PC-3 (cell line): ENCODE measurements at regions not wholly inside any gene's neighbourhood (a gene's known extent, or its start where the extent isn't known, plus 50 kb on each side); places are given as distances from the start of the nearest gene placed in this dataset.

Experiments
- ATAC-seq: fragments of 200-7000 bp; cut with Tn5 transposase; 2 replicates; pipeline ENCODE4 v1.9.1; 2020; ENCODE audit warnings: mild to moderate bottlenecking, moderate library complexity
- BruUV-seq: library from RNA; stranded (reverse); fragments of 400-500 nt; replicated peaks from 2 replicates; lab custom pipeline; 2021; lab: Mats Ljungman, UMichigan
- CTCF ChIA-PET: fragments of 300-600 bp; sonication (Branson Sonifier 250); formaldehyde crosslinking; loops from one replicate; lab custom pipeline; 2022; ENCODE audit warnings: antibody characterized with exemption; lab: Charles Lee
- POLR2A ChIA-PET: fragments of 300-600 bp; sonication (Branson Sonifier 250); formaldehyde crosslinking; loops from one replicate; lab custom pipeline; 2022; ENCODE audit warnings: antibody characterized with exemption; ENCODE audit not compliant: unreplicated experiment; lab: Charles Lee
- DNase-seq: peaks from one replicate; pipeline ENCODE4 v3.0.0-alpha.2; 2015
- H2AFZ ChIP-seq: fragments of 300-600 bp; sonication (generic); 2 replicates; pipeline ENCODE4 v1.6.0; 2016; ENCODE audit warnings: antibody characterized with exemption, low read length
- H3F3A ChIP-seq: fragments of 300-600 bp; sonication (generic); one replicate; pipeline ENCODE4 v1.6.0; 2017; ENCODE audit warnings: antibody characterized with exemption, low read length, control low read depth, mild to moderate bottlenecking; ENCODE audit not compliant: unreplicated experiment
- H3K27ac ChIP-seq: fragments of 300-600 bp; sonication (generic); 2 replicates; pipeline ENCODE4 v1.5.1; 2016; ENCODE audit warnings: mild to moderate bottlenecking, low read length
- H3K27me3 ChIP-seq: fragments of 300-600 bp; sonication (generic); 2 replicates; pipeline ENCODE4 v1.6.1; 2016; ENCODE audit warnings: low read length, mixed read lengths
- H3K36me3 ChIP-seq: fragments of 300-600 bp; sonication (generic); 2 replicates; pipeline ENCODE4 v1.6.1; 2016; ENCODE audit warnings: low read depth, mixed run types, low read length, mixed read lengths
- H3K4me1 ChIP-seq: fragments of 300-600 bp; sonication (generic); 2 replicates; pipeline ENCODE4 v1.5.1; 2016; ENCODE audit warnings: low read length; ENCODE audit not compliant: insufficient read depth
- H3K4me2 ChIP-seq: fragments of 300-600 bp; sonication (generic); 2 replicates; pipeline ENCODE4 v1.6.0; 2016; ENCODE audit warnings: low read length
- H3K4me3 ChIP-seq: fragments of 300-600 bp; sonication (generic); 2 replicates; pipeline ENCODE4 v1.5.1; 2016; ENCODE audit warnings: mild to moderate bottlenecking, low read length, mixed read lengths
- H3K79me2 ChIP-seq: fragments of 300-600 bp; sonication (generic); 2 replicates; pipeline ENCODE4 v1.6.1; 2017; ENCODE audit warnings: low read length, mixed read lengths
- H3K9ac ChIP-seq: fragments of 300-600 bp; sonication (generic); 2 replicates; pipeline ENCODE4 v1.6.0; 2016; ENCODE audit warnings: mild to moderate bottlenecking, low read length
- H3K9me2 ChIP-seq: fragments of 300-600 bp; sonication (generic); replicated peaks from 2 replicates; pipeline ENCODE4 v1.6.1; 2016; ENCODE audit warnings: mixed run types, low read length, mixed read lengths
- H3K9me3 ChIP-seq: fragments of 300-600 bp; sonication (generic); 2 replicates; pipeline ENCODE4 v1.6.1; 2016; ENCODE audit warnings: low read length, mixed read lengths
- H4K20me1 ChIP-seq: fragments of 300-600 bp; sonication (generic); 2 replicates; pipeline ENCODE4 v1.6.1; 2016; ENCODE audit warnings: low read length, mixed read lengths
- EZH2 ChIP-seq: fragments of 300-600 bp; sonication (generic); IDR thresholded peaks from one replicate; pipeline ENCODE4 v1.6.1; 2017; ENCODE audit warnings: antibody characterized with exemption, mild to moderate bottlenecking, low read length; ENCODE audit not compliant: unreplicated experiment
- EZH2phosphoT487 ChIP-seq: fragments of 300-600 bp; sonication (generic); IDR thresholded peaks from 2 replicates; pipeline ENCODE4 v1.6.1; 2018; ENCODE audit warnings: mild to moderate bottlenecking, antibody characterized with exemption, low read length, borderline replicate concordance
- intact Hi-C: fragments of 100-400 bp; cut with micrococcal nuclease; formaldehyde crosslinking; loops from 2 replicates; pipeline ENCODE4 v1.9.0; 2023
- TF ChIP-seq, protein P1 (sequence below): fragments of 300-600 bp; sonication (generic); conservative IDR thresholded peaks from 2 replicates; pipeline ENCODE4 v1.5.1; 2017; ENCODE audit warnings: antibody characterized with exemption, low read depth, mild to moderate bottlenecking, low read length

DNA sequence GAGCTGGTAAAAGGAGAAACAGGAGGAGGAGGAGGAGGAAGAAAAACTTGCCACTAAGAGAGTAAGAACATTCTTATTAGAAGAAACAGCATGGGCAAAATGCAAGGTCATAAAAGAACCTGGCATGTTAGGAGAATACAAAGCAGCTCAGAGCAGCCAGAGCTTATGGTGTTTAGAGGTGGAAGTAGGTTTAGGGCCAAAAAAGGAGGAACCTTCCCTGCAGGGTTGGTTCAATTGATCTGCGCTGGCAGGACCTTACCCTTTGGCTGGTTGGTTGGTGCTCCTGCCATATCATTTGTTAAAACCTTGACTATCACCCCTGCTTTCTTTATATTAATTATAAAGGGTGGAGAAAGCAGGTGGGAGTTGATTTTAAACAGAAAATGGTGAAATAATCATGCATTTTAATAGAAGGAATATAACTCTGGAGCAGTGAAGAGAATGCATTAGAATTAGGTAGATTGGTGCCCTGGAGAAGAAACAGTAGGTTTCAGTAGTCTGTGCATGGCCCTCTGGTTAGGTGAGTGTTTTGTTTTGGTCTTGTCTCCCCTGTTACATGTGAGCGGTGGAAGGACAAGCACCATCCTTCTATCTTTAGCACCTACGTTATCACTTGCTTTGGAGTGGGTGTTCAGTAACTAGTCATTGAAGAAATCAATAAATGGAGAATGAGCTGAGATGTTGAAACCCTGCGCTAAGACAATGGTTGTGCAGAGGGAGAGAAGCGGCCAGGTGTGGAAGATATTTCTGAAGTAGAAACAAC lies 110.4 kb upstream of the NGF start:
- H3K9ac ChIP-seq: no peak overlapping the region
- BruUV-seq: no TSS peak
- no peaks in the 10 kb centered on the region for H3K27me3 ChIP-seq
- no peaks in the 10 kb centered on the region for H3K9me2 ChIP-seq
- no peaks in the 10 kb centered on the region for H3K9me3 ChIP-seq
- H3K79me2 ChIP-seq: no peaks in the 10 kb centered on the region
- TF ChIP-seq EZH2phosphoT487: no peak
- TF ChIP-seq EZH2: no peak
- TF ChIP-seq, protein P1, sequence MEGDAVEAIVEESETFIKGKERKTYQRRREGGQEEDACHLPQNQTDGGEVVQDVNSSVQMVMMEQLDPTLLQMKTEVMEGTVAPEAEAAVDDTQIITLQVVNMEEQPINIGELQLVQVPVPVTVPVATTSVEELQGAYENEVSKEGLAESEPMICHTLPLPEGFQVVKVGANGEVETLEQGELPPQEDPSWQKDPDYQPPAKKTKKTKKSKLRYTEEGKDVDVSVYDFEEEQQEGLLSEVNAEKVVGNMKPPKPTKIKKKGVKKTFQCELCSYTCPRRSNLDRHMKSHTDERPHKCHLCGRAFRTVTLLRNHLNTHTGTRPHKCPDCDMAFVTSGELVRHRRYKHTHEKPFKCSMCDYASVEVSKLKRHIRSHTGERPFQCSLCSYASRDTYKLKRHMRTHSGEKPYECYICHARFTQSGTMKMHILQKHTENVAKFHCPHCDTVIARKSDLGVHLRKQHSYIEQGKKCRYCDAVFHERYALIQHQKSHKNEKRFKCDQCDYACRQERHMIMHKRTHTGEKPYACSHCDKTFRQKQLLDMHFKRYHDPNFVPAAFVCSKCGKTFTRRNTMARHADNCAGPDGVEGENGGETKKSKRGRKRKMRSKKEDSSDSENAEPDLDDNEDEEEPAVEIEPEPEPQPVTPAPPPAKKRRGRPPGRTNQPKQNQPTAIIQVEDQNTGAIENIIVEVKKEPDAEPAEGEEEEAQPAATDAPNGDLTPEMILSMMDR: no peak
- no peaks in the 10 kb centered on the region for H3F3A ChIP-seq
- no peak overlapping the region for H3K4me3 ChIP-seq
- H3K4me2 ChIP-seq: no peak overlapping the region
- no peaks in the 10 kb centered on the region for H4K20me1 ChIP-seq
- intact Hi-C loops: no loop called here
- POLR2A ChIA-PET: no interaction called here
- CTCF ChIA-PET: no interaction called here
- no peak overlapping the region for H2AFZ ChIP-seq
- DNase-seq: no peak
- ATAC-seq: no peak
- H3K36me3 ChIP-seq: no peaks in the 10 kb centered on the region
- H3K27ac ChIP-seq: no peak overlapping the region
- H3K4me1 ChIP-seq: peaks cover 21% of the 10 kb centered on the region

DNA sequence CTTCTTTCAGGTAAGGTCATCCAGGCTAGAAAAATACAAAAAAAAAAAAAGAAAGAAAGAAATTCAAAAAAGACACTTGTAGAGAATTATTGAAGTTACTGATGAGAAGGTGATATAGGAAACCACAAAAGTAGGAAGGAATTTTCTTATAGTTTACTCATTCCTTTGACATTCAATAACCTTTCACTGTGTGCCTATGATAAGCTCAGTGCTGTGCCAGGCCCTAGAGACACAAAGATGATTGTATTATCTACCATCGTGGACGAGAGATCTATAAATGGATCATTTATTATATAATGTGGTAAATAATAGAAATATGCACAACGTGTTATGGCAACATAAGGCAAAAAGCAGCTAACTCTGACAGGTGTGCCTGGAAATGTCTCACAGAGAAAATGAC lies 109.6 kb upstream of the NGF start:
- no peak for TF ChIP-seq EZH2phosphoT487
- no peak for TF ChIP-seq EZH2
- TF ChIP-seq, protein P1: no peak
- H3K79me2 ChIP-seq: no peaks in the 10 kb centered on the region
- no TSS peak for BruUV-seq
- H3K27me3 ChIP-seq: no peaks in the 10 kb centered on the region
- no peak overlapping the region for H3K27ac ChIP-seq
- no peaks in the 10 kb centered on the region for H3K9me3 ChIP-seq
- H3F3A ChIP-seq: no peaks in the 10 kb centered on the region
- no peaks in the 10 kb centered on the region for H4K20me1 ChIP-seq
- H3K36me3 ChIP-seq: no peaks in the 10 kb centered on the region
- ChIA-PET POLR2A (interaction anchor here (0.6 kb wide), 1 partner anchor 258 kb away, joined by 3 read pairs; no protein-coding TSS in a partner anchor), CTCF (interaction anchor here (0.6 to 0.8 kb wide), 2 partner anchors 17 to 22 kb away, joined by 3 read pairs; no protein-coding TSS in a partner anchor)
- DNase-seq: peak; percentile 26
- intact Hi-C loops: no loop called here
- peak; percentile 29 for ATAC-seq
- no peak overlapping the region for H2AFZ ChIP-seq
- no peak overlapping the region for H3K4me3 ChIP-seq
- no peak overlapping the region for H3K4me2 ChIP-seq
- no peaks in the 10 kb centered on the region for H3K9me2 ChIP-seq
- peaks cover 13% of the 10 kb centered on the region for H3K4me1 ChIP-seq
- H3K9ac ChIP-seq: no peak overlapping the region

DNA sequence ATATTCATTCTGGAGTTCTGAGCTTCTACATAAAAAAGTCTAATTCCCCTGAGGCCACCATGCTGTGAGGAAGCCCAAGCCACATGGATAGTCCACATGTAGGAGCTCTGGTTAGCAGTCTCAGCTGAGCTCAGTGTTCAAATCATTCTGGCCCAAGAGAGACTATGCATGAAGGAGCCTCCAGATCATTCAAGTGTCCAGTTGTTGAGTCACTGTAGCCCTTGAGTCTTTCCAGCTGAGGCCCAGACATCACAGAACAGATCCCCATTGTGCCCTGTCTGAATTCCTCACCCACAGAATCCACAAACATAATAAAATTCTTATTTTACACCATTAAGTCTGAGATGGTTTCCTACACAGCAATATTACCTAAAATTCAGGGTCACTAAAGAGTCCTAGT lies 107.0 kb upstream of the NGF start:
- Histone ChIP-seq H3K9me3 (no peaks in the 10 kb centered on the region), H3K4me1 (peaks cover 31% of the 10 kb centered on the region), H3K4me2 (no peak overlapping the region), H3K79me2 (no peaks in the 10 kb centered on the region), H3F3A (no peaks in the 10 kb centered on the region), H3K36me3 (no peaks in the 10 kb centered on the region), H4K20me1 (no peaks in the 10 kb centered on the region), H3K27me3 (no peaks in the 10 kb centered on the region), H3K9ac (no peak overlapping the region), H3K27ac (no peak overlapping the region), H3K4me3 (no peak overlapping the region), H2AFZ (no peak overlapping the region), H3K9me2 (no peaks in the 10 kb centered on the region)
- ChIA-PET POLR2A (no interaction called here), CTCF (interaction anchor here (1.0 kb wide), 1 partner anchor 18 kb away, joined by 3 read pairs; no protein-coding TSS in a partner anchor)
- intact Hi-C loops: no loop called here
- DNase-seq: no peak
- no peak for ATAC-seq
- BruUV-seq: no TSS peak
- TF ChIP-seq EZH2 (no peak), EZH2phosphoT487 (no peak)
- TF ChIP-seq, protein P1: no peak
